Lung microvascular endothelial cell (primary cell): ENCODE measurements at regions not wholly inside any gene's neighbourhood (a gene's known extent, or its start where the extent isn't known, plus 50 kb on each side); places are given as distances from the start of the nearest gene placed in this dataset.

Experiments
- DNase-seq, 2 donors: peaks; one replicate each; pipeline versions ENCODE4 v3.0.0 to v3.0.0-alpha.2; 2010; ENCODE audit warnings: low read depth in 2 of 2

GRCh38 chr7:86013662-86014061, 630.0 kb upstream of the GRM3 start:
- DNase-seq, result no peak

- DNase-seq, result no peak
These were observed 630.7 kb upstream of the GRM3 start for GRCh38 chr7:86012971-86013370.

- no peak for DNase-seq
These were observed 634.8 kb upstream of the GRM3 start for GRCh38 chr7:86008898-86009297.

GRCh38 chr7:86006909-86007308, 636.8 kb upstream of the GRM3 start:
- no peak for DNase-seq

- no peak for DNase-seq
These were observed 640.9 kb upstream of the GRM3 start for GRCh38 chr7:86002858-86003257.

- DNase-seq, result no peak
These were observed 646.2 kb upstream of the GRM3 start for GRCh38 chr7:85997515-85997914.

- DNase-seq, result no peak
These were observed 648.6 kb upstream of the GRM3 start for GRCh38 chr7:85995101-85995500.

GRCh38 chr7:85980740-85981139, 663.0 kb upstream of the GRM3 start:
- no peak for DNase-seq

GRCh38 chr7:85974176-85974575, 669.5 kb upstream of the GRM3 start:
- no peak for DNase-seq

- DNase-seq, result no peak
These were observed 671.1 kb upstream of the GRM3 start for GRCh38 chr7:85972504-85973141.

GRCh38 chr7:85954961-85955360, 688.7 kb upstream of the GRM3 start:
- no peak for DNase-seq

GRCh38 chr7:85950871-85951270, 692.8 kb upstream of the GRM3 start:
- no peak for DNase-seq

- no peak for DNase-seq
These were observed 693.3 kb upstream of the GRM3 start for GRCh38 chr7:85950418-85950817.

GRCh38 chr7:85947767-85948166, 695.9 kb upstream of the GRM3 start:
- DNase-seq, result no peak

GRCh38 chr7:85940798-85941197, 702.9 kb upstream of the GRM3 start:
- no peak for DNase-seq

- DNase-seq, result no peak
These were observed 711.8 kb upstream of the GRM3 start for GRCh38 chr7:85931919-85932318.

- DNase-seq, result no peak
These were observed 715.2 kb upstream of the GRM3 start for GRCh38 chr7:85928500-85928899.

- no peak for DNase-seq
These were observed 716.5 kb upstream of the GRM3 start for GRCh38 chr7:85927226-85927625.

GRCh38 chr7:85924062-85924461, 719.6 kb upstream of the GRM3 start:
- DNase-seq, result no peak

GRCh38 chr7:85916016-85916415, 727.7 kb upstream of the GRM3 start:
- DNase-seq, result no peak

GRCh38 chr7:85914437-85914836, 727.6 kb upstream of the SEMA3D start:
- no peak for DNase-seq

- no peak for DNase-seq
These were observed 721.2 kb upstream of the SEMA3D start for GRCh38 chr7:85908051-85908450.

- DNase-seq, result no peak
These were observed 711.1 kb upstream of the SEMA3D start for GRCh38 chr7:85897967-85898366.

GRCh38 chr7:85896531-85896930, 709.7 kb upstream of the SEMA3D start:
- DNase-seq, result no peak
